HG03432 (cell line): ENCODE measurements at regions not wholly inside any gene's neighbourhood (a gene's known extent, or its start where the extent isn't known, plus 50 kb on each side); places are given as distances from the start of the nearest gene placed in this dataset.
A peak's percentile ranks its signal among the peaks of the same experiment; 100 is the strongest.
"Not testable (repeated sequence)": the region's sequence is repeated elsewhere in the genome, so short reads cannot be mapped to it uniquely, and the experiment has no call there.

Source experiments
- ATAC-seq: cut with Tn5 transposase; IDR thresholded peaks from one replicate; pipeline ENCODE4 v1.9.1; 2021; ENCODE audit warnings: mild to moderate bottlenecking, moderate library complexity; ENCODE audit not compliant: unreplicated experiment

- no peak for ATAC-seq
Observed at GRCh38 chrX:1020634-1021166, 191.7 kb downstream of the CRLF2 start.

- ATAC-seq: not testable (repeated sequence)
Observed at GRCh38 chrX:1016926-1017325, 195.5 kb downstream of the CRLF2 start.

- not testable (repeated sequence) for ATAC-seq
Observed at GRCh38 chrX:1016281-1016680, 196.2 kb downstream of the CRLF2 start.

DNA sequence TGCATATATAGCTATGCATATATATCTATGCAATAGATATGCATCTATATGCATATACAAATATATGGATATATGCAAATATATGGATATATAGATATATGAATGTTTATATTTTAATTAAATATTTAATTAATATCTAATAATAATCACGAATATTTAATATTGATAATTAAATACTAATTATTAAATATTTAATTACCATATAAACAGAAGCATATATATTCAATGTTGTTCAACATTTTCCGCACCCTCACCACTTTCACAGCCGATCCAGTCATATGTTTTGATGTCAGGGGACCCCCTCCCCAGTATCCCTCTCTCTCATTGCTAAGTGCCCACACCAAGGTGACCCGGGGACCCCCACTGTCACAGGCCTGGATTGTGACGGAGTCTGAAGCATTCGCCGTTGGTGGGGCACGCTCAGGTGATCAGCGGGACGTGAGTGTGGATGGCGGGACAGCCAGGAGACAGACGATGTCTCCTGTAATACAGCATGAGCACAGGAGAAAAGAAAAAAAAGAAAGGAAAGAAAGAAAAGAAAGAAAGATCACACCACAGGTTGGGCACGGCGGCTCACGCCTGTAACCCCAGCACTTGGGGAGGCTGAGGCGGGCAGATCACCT lies 199.7 kb downstream of the CRLF2 start:
- no peak for ATAC-seq

GRCh38 chrX:1011691-1012283 lies 200.7 kb downstream of the CRLF2 start:
- no peak for ATAC-seq

DNA sequence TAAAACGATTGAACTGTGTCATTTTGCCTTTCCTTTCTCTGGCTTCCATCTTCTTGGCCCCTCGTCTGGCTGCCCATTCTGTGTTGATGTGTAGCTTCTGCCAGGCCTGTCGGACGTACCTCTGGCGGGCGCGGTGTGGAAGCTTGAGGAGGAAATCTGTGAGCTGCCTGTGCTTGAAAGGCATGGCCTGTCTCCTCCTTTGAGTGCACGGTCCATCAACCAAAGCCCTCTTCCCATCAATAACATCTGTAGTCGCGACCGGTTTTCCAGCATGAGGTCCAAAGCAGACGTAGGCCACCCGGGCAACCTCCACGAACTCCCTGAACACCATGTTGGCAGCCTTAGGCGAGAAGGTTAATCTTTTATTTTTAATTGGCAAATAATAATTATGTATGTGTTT lies 202.7 kb downstream of the CRLF2 start:
- ATAC-seq: no peak

- ATAC-seq: no peak
Observed at GRCh38 chrX:1006156-1006730, 206.2 kb downstream of the CRLF2 start.

- ATAC-seq: no peak
Observed at GRCh38 chrX:1002611-1003010, 209.8 kb downstream of the CRLF2 start.

- ATAC-seq: no peak
Observed at GRCh38 chrX:997631-998137, 214.8 kb downstream of the CRLF2 start.

DNA sequence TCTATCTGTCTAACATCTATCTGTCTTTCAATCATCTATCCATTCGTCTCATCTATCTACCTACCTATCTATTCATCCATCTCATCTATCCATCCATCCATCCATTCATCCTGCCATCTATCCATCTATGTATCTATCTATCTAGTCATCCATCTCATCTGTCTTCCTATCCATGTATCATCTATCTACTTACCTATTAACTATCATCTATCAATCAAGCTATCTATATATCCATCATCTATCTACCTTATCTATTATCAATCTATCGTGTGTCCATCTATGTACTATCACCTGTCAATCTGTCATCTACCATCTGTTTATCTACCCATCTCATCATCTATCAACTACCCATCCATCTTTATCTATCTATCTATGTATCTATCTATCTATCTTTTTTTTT lies 217.7 kb downstream of the CRLF2 start:
- ATAC-seq: no peak

- ATAC-seq: peak; percentile 82
Observed at GRCh38 chrX:989959-990510, 222.4 kb downstream of the CRLF2 start.

- ATAC-seq: not testable (repeated sequence)
Observed at GRCh38 chrX:988530-988929, 223.9 kb downstream of the CRLF2 start.

- ATAC-seq: no peak
Observed at GRCh38 chrX:981791-982626, 230.4 kb downstream of the CRLF2 start.

GRCh38 chrX:980587-981235 lies 231.7 kb downstream of the CRLF2 start:
- ATAC-seq: no peak

DNA sequence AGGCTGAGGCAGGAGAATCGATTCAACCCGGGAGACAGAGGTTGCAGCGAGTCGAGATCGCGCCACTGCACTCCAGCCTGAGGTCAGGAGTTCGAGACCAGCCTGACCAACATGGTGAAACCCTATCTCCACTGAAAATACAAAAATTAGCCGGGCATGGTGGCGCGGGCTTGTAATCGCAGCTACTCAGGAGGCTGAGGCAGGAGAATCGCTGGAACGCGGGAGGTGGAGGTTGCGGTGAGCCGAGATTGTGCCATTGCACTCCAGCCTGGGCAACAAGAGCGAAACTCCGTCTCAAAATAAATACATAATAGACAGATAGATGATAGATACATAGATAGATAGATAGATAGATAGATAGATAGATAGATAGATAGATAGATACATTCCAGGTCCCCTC lies 233.3 kb downstream of the CRLF2 start:
- not testable (repeated sequence) for ATAC-seq

GRCh38 chrX:973010-973632 lies 239.3 kb downstream of the CRLF2 start:
- ATAC-seq: no peak

- no peak for ATAC-seq
Observed at GRCh38 chrX:968148-968965, 244.1 kb downstream of the CRLF2 start.

- no peak for ATAC-seq
Observed at GRCh38 chrX:966396-967070, 245.9 kb downstream of the CRLF2 start.
